ENCODE measurements at regions not wholly inside any gene's neighbourhood (a gene's known extent, or its start where the extent isn't known, plus 50 kb on each side); places are given as distances from the start of the nearest gene placed in this dataset.
"Not testable (repeated sequence)": the region's sequence is repeated elsewhere in the genome, so short reads cannot be mapped to it uniquely, and the experiment has no call there.

GRCh38 chr4:59704616-59705015, 1495.5 kb upstream of the ADGRL3 start:
- H3K4me3 Mint-ChIP-seq = no peak overlapping the region
- H3K36me3 Mint-ChIP-seq (ENCODE audit: low read depth) = no peaks in the 10 kb centered on the region
- ATAC-seq (no peak), DNase-seq (no peak)
- POLR2A ChIA-PET = no interaction called here
- H3K4me1 Mint-ChIP-seq (ENCODE audit: low read depth) = no peaks in the 10 kb centered on the region
- H3K27ac Mint-ChIP-seq = no peak overlapping the region
- peaks cover 6% of the 10 kb centered on the region for H3K9me3 Mint-ChIP-seq (ENCODE audit: insufficient read depth)
- CTCF ChIA-PET = no interaction called here
- no peaks in the 10 kb centered on the region for H3K27me3 Mint-ChIP-seq (ENCODE audit: low read depth)

GRCh38 chr4:59712470-59712869, 1487.7 kb upstream of the ADGRL3 start:
- Mint-ChIP-seq H3K4me3 (no peak overlapping the region), H3K36me3 (ENCODE audit: low read depth) (no peaks in the 10 kb centered on the region), H3K27ac (no peak overlapping the region), H3K27me3 (ENCODE audit: low read depth) (no peaks in the 10 kb centered on the region), H3K4me1 (ENCODE audit: low read depth) (no peaks in the 10 kb centered on the region), H3K9me3 (ENCODE audit: insufficient read depth) (peaks cover 6% of the 10 kb centered on the region)
- no peak for DNase-seq
- ChIA-PET CTCF (no interaction called here), POLR2A (no interaction called here)
- ATAC-seq = no peak

GRCh38 chr4:59724286-59724685, 1475.8 kb upstream of the ADGRL3 start:
- POLR2A ChIA-PET; H3K27me3 Mint-ChIP-seq (ENCODE audit: low read depth); H3K27ac Mint-ChIP-seq; CTCF ChIA-PET; H3K4me1 Mint-ChIP-seq (ENCODE audit: low read depth); H3K36me3 Mint-ChIP-seq (ENCODE audit: low read depth); DNase-seq; ATAC-seq; H3K9me3 Mint-ChIP-seq (ENCODE audit: insufficient read depth); H3K4me3 Mint-ChIP-seq: not testable (repeated sequence)

GRCh38 chr4:59727745-59728144, 1472.4 kb upstream of the ADGRL3 start:
- CTCF ChIA-PET = no interaction called here
- Mint-ChIP-seq H3K27me3 (ENCODE audit: low read depth) (no peaks in the 10 kb centered on the region), H3K9me3 (ENCODE audit: insufficient read depth) (no peaks in the 10 kb centered on the region), H3K4me1 (ENCODE audit: low read depth) (no peaks in the 10 kb centered on the region), H3K36me3 (ENCODE audit: low read depth) (no peaks in the 10 kb centered on the region), H3K4me3 (no peak overlapping the region), H3K27ac (no peak overlapping the region)
- ATAC-seq (no peak), DNase-seq (no peak)
- POLR2A ChIA-PET = no interaction called here

GRCh38 chr4:59728496-59728895, 1471.6 kb upstream of the ADGRL3 start:
- CTCF ChIA-PET = no interaction called here
- POLR2A ChIA-PET = no interaction called here
- no peak for ATAC-seq

GRCh38 chr4:59729321-59729720, 1470.8 kb upstream of the ADGRL3 start:
- Mint-ChIP-seq H3K27me3 (ENCODE audit: low read depth) (no peaks in the 10 kb centered on the region), H3K36me3 (ENCODE audit: low read depth) (no peaks in the 10 kb centered on the region), H3K9me3 (ENCODE audit: insufficient read depth) (no peaks in the 10 kb centered on the region), H3K4me1 (ENCODE audit: low read depth) (no peaks in the 10 kb centered on the region), H3K27ac (no peak overlapping the region), H3K4me3 (no peak overlapping the region)
- ChIA-PET CTCF (no interaction called here), POLR2A (no interaction called here)
- ATAC-seq = no peak
- DNase-seq = no peak

More at GRCh38 chr4:59728496-59728895, 1471.6 kb upstream of the ADGRL3 start:
- Mint-ChIP-seq H3K4me3 (no peak overlapping the region), H3K27me3 (ENCODE audit: low read depth) (no peaks in the 10 kb centered on the region), H3K36me3 (ENCODE audit: low read depth) (no peaks in the 10 kb centered on the region), H3K9me3 (ENCODE audit: insufficient read depth) (no peaks in the 10 kb centered on the region), H3K27ac (no peak overlapping the region), H3K4me1 (ENCODE audit: low read depth) (no peaks in the 10 kb centered on the region)
- no peak for DNase-seq

GRCh38 chr4:59748433-59748832, 1451.7 kb upstream of the ADGRL3 start:
- Mint-ChIP-seq H3K36me3 (ENCODE audit: low read depth) (no peaks in the 10 kb centered on the region), H3K4me3 (no peak overlapping the region), H3K4me1 (ENCODE audit: low read depth) (no peaks in the 10 kb centered on the region), H3K27me3 (ENCODE audit: low read depth) (no peaks in the 10 kb centered on the region), H3K9me3 (ENCODE audit: insufficient read depth) (peaks cover 11% of the 10 kb centered on the region), H3K27ac (no peak overlapping the region)
- CTCF ChIA-PET = no interaction called here
- POLR2A ChIA-PET = no interaction called here
- no peak for ATAC-seq
- DNase-seq = no peak

- no peak for DNase-seq
- Mint-ChIP-seq H3K27ac (no peak overlapping the region), H3K27me3 (ENCODE audit: low read depth) (no peaks in the 10 kb centered on the region), H3K4me1 (ENCODE audit: low read depth) (no peaks in the 10 kb centered on the region), H3K4me3 (no peak overlapping the region), H3K36me3 (ENCODE audit: low read depth) (no peaks in the 10 kb centered on the region), H3K9me3 (ENCODE audit: insufficient read depth) (peaks cover 6% of the 10 kb centered on the region)
- ChIA-PET POLR2A (no interaction called here), CTCF (no interaction called here)
- no peak for ATAC-seq
Measured at GRCh38 chr4:59759082-59759825, 1440.9 kb upstream of the ADGRL3 start.

GRCh38 chr4:59762344-59762743, 1437.8 kb upstream of the ADGRL3 start:
- no peak for DNase-seq
- peaks cover 6% of the 10 kb centered on the region for H3K9me3 Mint-ChIP-seq (ENCODE audit: insufficient read depth)
- no peak overlapping the region for H3K4me3 Mint-ChIP-seq
- H3K4me1 Mint-ChIP-seq (ENCODE audit: low read depth) = no peaks in the 10 kb centered on the region
- no peak overlapping the region for H3K27ac Mint-ChIP-seq
- ChIA-PET CTCF (no interaction called here), POLR2A (no interaction called here)
- no peak for ATAC-seq
- no peaks in the 10 kb centered on the region for H3K36me3 Mint-ChIP-seq (ENCODE audit: low read depth)
- H3K27me3 Mint-ChIP-seq (ENCODE audit: low read depth) = no peaks in the 10 kb centered on the region

GRCh38 chr4:59770601-59771264, 1429.4 kb upstream of the ADGRL3 start:
- H3K4me1 Mint-ChIP-seq (ENCODE audit: low read depth) = no peaks in the 10 kb centered on the region
- ATAC-seq (no peak), DNase-seq (no peak)
- H3K9me3 Mint-ChIP-seq (ENCODE audit: insufficient read depth) = peaks cover 6% of the 10 kb centered on the region
- CTCF ChIA-PET = no interaction called here
- no peaks in the 10 kb centered on the region for H3K36me3 Mint-ChIP-seq (ENCODE audit: low read depth)
- POLR2A ChIA-PET = no interaction called here
- H3K27me3 Mint-ChIP-seq (ENCODE audit: low read depth) = no peaks in the 10 kb centered on the region
- H3K4me3 Mint-ChIP-seq = no peak overlapping the region
- H3K27ac Mint-ChIP-seq = no peak overlapping the region

- Mint-ChIP-seq H3K4me3 (no peak overlapping the region), H3K27ac (no peak overlapping the region), H3K27me3 (ENCODE audit: low read depth) (no peaks in the 10 kb centered on the region), H3K4me1 (ENCODE audit: low read depth) (no peaks in the 10 kb centered on the region), H3K36me3 (ENCODE audit: low read depth) (no peaks in the 10 kb centered on the region), H3K9me3 (ENCODE audit: insufficient read depth) (peaks cover 6% of the 10 kb centered on the region)
- no peak for DNase-seq
- no peak for ATAC-seq
- ChIA-PET POLR2A (no interaction called here), CTCF (no interaction called here)
Measured at GRCh38 chr4:59772641-59773139, 1427.4 kb upstream of the ADGRL3 start.

GRCh38 chr4:59780271-59780670, 1419.9 kb upstream of the ADGRL3 start:
- H3K4me1 Mint-ChIP-seq (ENCODE audit: low read depth); POLR2A ChIA-PET; CTCF ChIA-PET; ATAC-seq; H3K36me3 Mint-ChIP-seq (ENCODE audit: low read depth); H3K27ac Mint-ChIP-seq; H3K27me3 Mint-ChIP-seq (ENCODE audit: low read depth); H3K4me3 Mint-ChIP-seq; H3K9me3 Mint-ChIP-seq (ENCODE audit: insufficient read depth); DNase-seq: not testable (repeated sequence)

- H3K4me3 Mint-ChIP-seq = no peak overlapping the region
- ChIA-PET CTCF (no interaction called here), POLR2A (no interaction called here)
- peaks cover 18% of the 10 kb centered on the region for H3K9me3 Mint-ChIP-seq (ENCODE audit: insufficient read depth)
- no peaks in the 10 kb centered on the region for H3K36me3 Mint-ChIP-seq (ENCODE audit: low read depth)
- ATAC-seq (no peak), DNase-seq (no peak)
- no peaks in the 10 kb centered on the region for H3K4me1 Mint-ChIP-seq (ENCODE audit: low read depth)
- H3K27me3 Mint-ChIP-seq (ENCODE audit: low read depth) = no peaks in the 10 kb centered on the region
- no peak overlapping the region for H3K27ac Mint-ChIP-seq
Measured at GRCh38 chr4:59805176-59805575, 1395.0 kb upstream of the ADGRL3 start.
